ENCODE measurements at regions not wholly inside any gene's neighbourhood (a gene's known extent, or its start where the extent isn't known, plus 50 kb on each side); places are given as distances from the start of the nearest gene placed in this dataset.

DNA sequence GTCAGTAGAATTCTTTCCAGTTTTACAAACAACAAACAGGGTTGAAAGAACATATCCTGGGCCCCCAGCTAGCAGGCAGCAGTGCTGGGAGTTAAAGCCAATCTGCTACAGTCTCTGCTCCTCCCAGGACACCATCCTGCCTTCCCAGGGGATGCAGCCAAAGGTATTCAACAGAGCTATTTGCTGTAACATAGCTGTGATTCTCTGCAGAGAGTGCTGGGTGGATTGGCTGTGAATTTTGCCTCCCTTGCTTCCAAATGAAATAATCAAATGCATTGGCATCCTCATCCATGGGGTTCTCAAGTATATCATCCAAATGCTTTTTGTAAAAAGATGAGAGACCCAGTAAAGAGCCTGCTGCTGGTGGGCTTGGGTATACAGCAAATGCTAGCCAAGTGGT is 124.3 kb downstream of the NPIPB5 start:
- no peaks in the 10 kb centered on the region for H3K79me2 ChIP-seq (ENCODE audit: control insufficient read depth, insufficient read depth, low read length)
- H3K9ac ChIP-seq (ENCODE audit: insufficient read depth, low read length), result no peak overlapping the region
- no peaks in the 10 kb centered on the region for H3K36me3 ChIP-seq (ENCODE audit: control insufficient read depth, insufficient read depth, low read length)
- no peak overlapping the region for H3K4me2 ChIP-seq (ENCODE audit: extremely low read depth, insufficient read depth, low read length)
- no peaks in the 10 kb centered on the region for H4K20me1 ChIP-seq (ENCODE audit: control insufficient read depth, extremely low read depth, insufficient read depth, low read length)
- no peaks in the 10 kb centered on the region for H3K9me3 ChIP-seq (ENCODE audit: control insufficient read depth, insufficient read depth, low read depth, low read length)
- no peak overlapping the region for H2AFZ ChIP-seq (ENCODE audit: low read length)
- H3K27ac ChIP-seq (ENCODE audit: insufficient read depth, low read length), result no peak overlapping the region
- no peak for TF ChIP-seq EZH2 (IDR thresholded peaks at IDR 0.05; ENCODE audit: low read length, missing control alignments)
- TF ChIP-seq CTCF (conservative IDR thresholded peaks at IDR 0.05 in 1 of 2, IDR thresholded peaks at IDR 0.05 in 1 of 2; ENCODE audit: low read depth in 1 of 2, low read length in 2 of 2), result no peak
- H3K4me1 ChIP-seq (ENCODE audit: control insufficient read depth, extremely low read depth, insufficient read depth, low read length), result no peaks in the 10 kb centered on the region
- H3K4me3 ChIP-seq (replicated peaks in 1 of 4; ENCODE audit: control extremely low read depth in 1 of 4, insufficient read depth in 1 of 4, low read depth in 3 of 4, low read length in 4 of 4), result no peak overlapping the region
- no peak for DNase-seq (ENCODE audit: low read depth in 2 of 2)
- H3K27me3 ChIP-seq (ENCODE audit: control insufficient read depth, insufficient read depth, low read length), result no peaks in the 10 kb centered on the region

- TF ChIP-seq EZH2 (IDR thresholded peaks at IDR 0.05; ENCODE audit: low read length, missing control alignments) (no peak), CTCF (conservative IDR thresholded peaks at IDR 0.05 in 1 of 2, IDR thresholded peaks at IDR 0.05 in 1 of 2; ENCODE audit: low read depth in 1 of 2, low read length in 2 of 2) (no peak)
- H3K36me3 ChIP-seq (ENCODE audit: control insufficient read depth, insufficient read depth, low read length), result no peaks in the 10 kb centered on the region
- no peak overlapping the region for H3K4me3 ChIP-seq (replicated peaks in 1 of 4; ENCODE audit: control extremely low read depth in 1 of 4, insufficient read depth in 1 of 4, low read depth in 3 of 4, low read length in 4 of 4)
- DNase-seq (ENCODE audit: low read depth in 2 of 2), result peak in 1 of 2 donors; percentile 12
- no peaks in the 10 kb centered on the region for H4K20me1 ChIP-seq (ENCODE audit: control insufficient read depth, extremely low read depth, insufficient read depth, low read length)
- no peak overlapping the region for H3K4me2 ChIP-seq (ENCODE audit: extremely low read depth, insufficient read depth, low read length)
- no peaks in the 10 kb centered on the region for H3K79me2 ChIP-seq (ENCODE audit: control insufficient read depth, insufficient read depth, low read length)
- H3K27ac ChIP-seq (ENCODE audit: insufficient read depth, low read length), result no peak overlapping the region
- no peaks in the 10 kb centered on the region for H3K4me1 ChIP-seq (ENCODE audit: control insufficient read depth, extremely low read depth, insufficient read depth, low read length)
- no peaks in the 10 kb centered on the region for H3K27me3 ChIP-seq (ENCODE audit: control insufficient read depth, insufficient read depth, low read length)
- H2AFZ ChIP-seq (ENCODE audit: low read length), result no peak overlapping the region
- no peaks in the 10 kb centered on the region for H3K9me3 ChIP-seq (ENCODE audit: control insufficient read depth, insufficient read depth, low read depth, low read length)
- no peak overlapping the region for H3K9ac ChIP-seq (ENCODE audit: insufficient read depth, low read length)
These were observed 124.7 kb downstream of the NPIPB5 start for GRCh38 chr16:22635357-22635761.

GRCh38 chr16:22635801-22636200 is 125.1 kb downstream of the NPIPB5 start:
- TF ChIP-seq EZH2 (IDR thresholded peaks at IDR 0.05; ENCODE audit: low read length, missing control alignments), result no peak
- TF ChIP-seq CTCF (conservative IDR thresholded peaks at IDR 0.05 in 1 of 2, IDR thresholded peaks at IDR 0.05 in 1 of 2; ENCODE audit: low read depth in 1 of 2, low read length in 2 of 2), result no peak

More at GRCh38 chr16:22635801-22636200, 125.1 kb downstream of the NPIPB5 start:
- Histone ChIP-seq H2AFZ (ENCODE audit: low read length) (no peak overlapping the region), H4K20me1 (ENCODE audit: control insufficient read depth, extremely low read depth, insufficient read depth, low read length) (no peaks in the 10 kb centered on the region), H3K4me3 (replicated peaks in 1 of 4; ENCODE audit: control extremely low read depth in 1 of 4, insufficient read depth in 1 of 4, low read depth in 3 of 4, low read length in 4 of 4) (no peak overlapping the region), H3K9ac (ENCODE audit: insufficient read depth, low read length) (no peak overlapping the region), H3K4me1 (ENCODE audit: control insufficient read depth, extremely low read depth, insufficient read depth, low read length) (no peaks in the 10 kb centered on the region), H3K27ac (ENCODE audit: insufficient read depth, low read length) (no peak overlapping the region), H3K4me2 (ENCODE audit: extremely low read depth, insufficient read depth, low read length) (no peak overlapping the region), H3K9me3 (ENCODE audit: control insufficient read depth, insufficient read depth, low read depth, low read length) (no peaks in the 10 kb centered on the region), H3K27me3 (ENCODE audit: control insufficient read depth, insufficient read depth, low read length) (no peaks in the 10 kb centered on the region), H3K79me2 (ENCODE audit: control insufficient read depth, insufficient read depth, low read length) (no peaks in the 10 kb centered on the region), H3K36me3 (ENCODE audit: control insufficient read depth, insufficient read depth, low read length) (no peaks in the 10 kb centered on the region)
- DNase-seq (ENCODE audit: low read depth in 2 of 2), result no peak
